ENCODE measurements at regions not wholly inside any gene's neighbourhood (a gene's known extent, or its start where the extent isn't known, plus 50 kb on each side); places are given as distances from the start of the nearest gene placed in this dataset.

DNA sequence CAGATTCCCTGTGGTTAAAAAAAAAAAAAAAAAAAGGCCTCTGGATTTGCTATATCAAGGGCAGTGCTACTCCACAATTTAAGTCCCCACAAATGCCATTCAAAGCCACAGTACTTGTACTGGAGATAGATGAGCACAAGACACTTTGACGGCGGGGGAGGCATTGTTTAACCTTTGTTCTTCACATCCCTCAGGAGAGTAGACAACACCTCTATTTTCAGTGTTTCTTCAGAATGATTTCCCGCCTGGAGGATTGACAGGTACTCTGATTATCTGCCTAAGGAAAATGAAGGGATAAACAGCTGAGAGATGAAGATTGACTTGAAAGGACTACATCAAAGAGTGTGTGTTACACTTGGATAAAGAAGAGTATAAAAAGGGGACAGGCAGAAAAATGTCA is 58.7 kb downstream of the OTOL1 start:
- H3K27me3 Mint-ChIP-seq (ENCODE audit: low read depth in 3 of 3), result peaks cover 3 to 4% (median 4%) of the 10 kb centered on the region in 3 donors

DNA sequence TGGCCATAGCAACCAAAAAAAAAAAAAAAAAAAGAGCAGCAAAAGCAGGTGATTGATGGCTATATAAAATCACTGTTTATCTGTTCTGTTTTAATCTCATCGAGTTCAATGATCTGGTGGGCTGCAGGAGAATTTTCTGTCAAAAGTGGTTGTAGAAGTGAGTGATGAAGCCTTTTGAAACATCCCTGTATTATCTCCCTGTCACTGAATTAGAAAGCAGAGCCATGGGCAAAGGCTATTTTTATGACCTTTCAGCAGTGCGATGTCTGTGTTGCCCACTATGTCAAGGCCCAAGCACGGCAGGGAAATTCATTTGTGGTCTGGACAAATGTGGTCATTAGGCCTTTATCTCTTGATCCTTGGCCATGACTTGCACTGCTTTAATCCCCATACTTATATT is 59.9 kb downstream of the OTOL1 start:
- TF ChIP-seq, protein P1, sequence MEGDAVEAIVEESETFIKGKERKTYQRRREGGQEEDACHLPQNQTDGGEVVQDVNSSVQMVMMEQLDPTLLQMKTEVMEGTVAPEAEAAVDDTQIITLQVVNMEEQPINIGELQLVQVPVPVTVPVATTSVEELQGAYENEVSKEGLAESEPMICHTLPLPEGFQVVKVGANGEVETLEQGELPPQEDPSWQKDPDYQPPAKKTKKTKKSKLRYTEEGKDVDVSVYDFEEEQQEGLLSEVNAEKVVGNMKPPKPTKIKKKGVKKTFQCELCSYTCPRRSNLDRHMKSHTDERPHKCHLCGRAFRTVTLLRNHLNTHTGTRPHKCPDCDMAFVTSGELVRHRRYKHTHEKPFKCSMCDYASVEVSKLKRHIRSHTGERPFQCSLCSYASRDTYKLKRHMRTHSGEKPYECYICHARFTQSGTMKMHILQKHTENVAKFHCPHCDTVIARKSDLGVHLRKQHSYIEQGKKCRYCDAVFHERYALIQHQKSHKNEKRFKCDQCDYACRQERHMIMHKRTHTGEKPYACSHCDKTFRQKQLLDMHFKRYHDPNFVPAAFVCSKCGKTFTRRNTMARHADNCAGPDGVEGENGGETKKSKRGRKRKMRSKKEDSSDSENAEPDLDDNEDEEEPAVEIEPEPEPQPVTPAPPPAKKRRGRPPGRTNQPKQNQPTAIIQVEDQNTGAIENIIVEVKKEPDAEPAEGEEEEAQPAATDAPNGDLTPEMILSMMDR (IDR thresholded peaks at IDR 0.05), result no peak
- H3K4me1 ChIP-seq (ENCODE audit: control insufficient read depth in 1 of 2, insufficient read depth in 2 of 2, low read length in 2 of 2), result no peaks in the 10 kb centered on the region
- H3K36me3 ChIP-seq (replicated peaks in 1 of 2; ENCODE audit: control insufficient read depth in 1 of 2, insufficient read depth in 2 of 2, low read length in 2 of 2), result no peaks in the 10 kb centered on the region
- no peak overlapping the region for H3K27ac ChIP-seq (ENCODE audit: low read depth in 1 of 2, low read length in 2 of 2)
- H3K9me3 ChIP-seq (replicated peaks in 1 of 2; ENCODE audit: control insufficient read depth in 1 of 2, insufficient read depth in 1 of 2, low read length in 2 of 2), result no peaks in the 10 kb centered on the region
- no peaks in the 10 kb centered on the region for H3K79me2 ChIP-seq (ENCODE audit: insufficient read depth, low read length)
- H3K27me3 ChIP-seq (ENCODE audit: control insufficient read depth in 2 of 2, insufficient read depth in 2 of 2, low read length in 2 of 2), result no peaks in the 10 kb centered on the region
- H4K20me1 ChIP-seq (ENCODE audit: insufficient read depth, low read length), result no peaks in the 10 kb centered on the region
- H3K4me3 ChIP-seq (replicated peaks in 1 of 3; ENCODE audit: low read depth in 2 of 3, low read length in 3 of 3), result no peak overlapping the region
- Mint-ChIP-seq H3K4me1 (no peaks in the 10 kb centered on the region), H3K4me3 (no peak overlapping the region), H3K9me3 (no peaks in the 10 kb centered on the region), H3K36me3 (no peaks in the 10 kb centered on the region), H3K27ac (no peak overlapping the region), H3K27me3 (ENCODE audit: low read depth in 3 of 3) (peaks cover 0 to 4% (median 3%) of the 10 kb centered on the region in 3 donors)
- intact Hi-C loops (cut with micrococcal nuclease), result no loop called here
- H2AFZ ChIP-seq (ENCODE audit: insufficient read depth, low read depth, low read length, poor library complexity, severe bottlenecking), result no peak overlapping the region
- no peak overlapping the region for H3K4me2 ChIP-seq (replicated peaks; ENCODE audit: extremely low read depth, low read length, poor library complexity, severe bottlenecking)
- no peak overlapping the region for H3K9ac ChIP-seq (ENCODE audit: insufficient read depth, low read length, poor library complexity, severe bottlenecking)
- no CpG with 5 or more reads among the region's 3 CpGs for WGBS (ENCODE audit: insufficient coverage)
- no peak for DNase-seq

More for the DNA sequence above, 58.7 kb downstream of the OTOL1 start:
- no CpG with 5 or more reads among the region's 3 CpGs for WGBS (ENCODE audit: insufficient coverage)
- H3K4me2 ChIP-seq (replicated peaks; ENCODE audit: extremely low read depth, low read length, poor library complexity, severe bottlenecking), result no peak overlapping the region
- H3K4me3 ChIP-seq (replicated peaks in 1 of 3; ENCODE audit: low read depth in 2 of 3, low read length in 3 of 3), result no peak overlapping the region
- H4K20me1 ChIP-seq (ENCODE audit: insufficient read depth, low read length), result no peaks in the 10 kb centered on the region
- no peaks in the 10 kb centered on the region for H3K4me1 Mint-ChIP-seq
- H3K27ac ChIP-seq (ENCODE audit: low read depth in 1 of 2, low read length in 2 of 2), result no peak overlapping the region
- H3K9ac ChIP-seq (ENCODE audit: insufficient read depth, low read length, poor library complexity, severe bottlenecking), result no peak overlapping the region
- H3K36me3 Mint-ChIP-seq, result no peaks in the 10 kb centered on the region
- H3K79me2 ChIP-seq (ENCODE audit: insufficient read depth, low read length), result no peaks in the 10 kb centered on the region
- H3K27me3 ChIP-seq (ENCODE audit: control insufficient read depth in 2 of 2, insufficient read depth in 2 of 2, low read length in 2 of 2), result no peaks in the 10 kb centered on the region
- H3K4me1 ChIP-seq (ENCODE audit: control insufficient read depth in 1 of 2, insufficient read depth in 2 of 2, low read length in 2 of 2), result no peaks in the 10 kb centered on the region
- H2AFZ ChIP-seq (ENCODE audit: insufficient read depth, low read depth, low read length, poor library complexity, severe bottlenecking), result no peak overlapping the region
- H3K9me3 ChIP-seq (replicated peaks in 1 of 2; ENCODE audit: control insufficient read depth in 1 of 2, insufficient read depth in 1 of 2, low read length in 2 of 2), result no peaks in the 10 kb centered on the region
- no peaks in the 10 kb centered on the region for H3K36me3 ChIP-seq (replicated peaks in 1 of 2; ENCODE audit: control insufficient read depth in 1 of 2, insufficient read depth in 2 of 2, low read length in 2 of 2)
- intact Hi-C loops (cut with micrococcal nuclease), result no loop called here
- TF ChIP-seq, protein P1 (IDR thresholded peaks at IDR 0.05), result no peak
- no peak overlapping the region for H3K4me3 Mint-ChIP-seq
- no peak for DNase-seq
- H3K27ac Mint-ChIP-seq, result no peak overlapping the region
- no peaks in the 10 kb centered on the region for H3K9me3 Mint-ChIP-seq

All from CD14-positive monocyte (primary cell).